G401.6 (cell line): ENCODE measurements at regions not wholly inside any gene's neighbourhood (a gene's known extent, or its start where the extent isn't known, plus 50 kb on each side); places are given as distances from the start of the nearest gene placed in this dataset.

Experiments
- FAIRE-seq: peaks from 2 replicates; lab custom pipeline; 2012; peaks lifted over from hg19 to GRCh38; lab: Jason Lieb, UNC

- no peak for FAIRE-seq
Measured at GRCh38 chr15:77753281-77753873, 120.7 kb upstream of the LINGO1 start.

GRCh38 chr15:77749998-77750540 is 117.4 kb upstream of the LINGO1 start:
- FAIRE-seq = no peak

GRCh38 chr15:77749236-77749997 is 116.7 kb upstream of the LINGO1 start:
- no peak for FAIRE-seq

- FAIRE-seq = no peak
Measured at GRCh38 chr15:77748078-77749064, 115.7 kb upstream of the LINGO1 start.

GRCh38 chr15:77747175-77748077 is 114.7 kb upstream of the LINGO1 start:
- no peak for FAIRE-seq

- FAIRE-seq = no peak
Measured at GRCh38 chr15:77746254-77747174, 113.8 kb upstream of the LINGO1 start.

GRCh38 chr15:77744398-77744797 is 111.7 kb upstream of the LINGO1 start:
- no peak for FAIRE-seq

GRCh38 chr15:77742570-77742969 is 109.9 kb upstream of the LINGO1 start:
- FAIRE-seq = no peak

- FAIRE-seq = no peak
Measured at GRCh38 chr15:77742127-77742526, 109.4 kb upstream of the LINGO1 start.

GRCh38 chr15:77741106-77741505 is 108.4 kb upstream of the LINGO1 start:
- no peak for FAIRE-seq

- FAIRE-seq = no peak
Measured at GRCh38 chr15:77739591-77740378, 107.1 kb upstream of the LINGO1 start.

GRCh38 chr15:77738441-77739302 is 106.0 kb upstream of the LINGO1 start:
- no peak for FAIRE-seq

GRCh38 chr15:77738038-77738370 is 105.3 kb upstream of the LINGO1 start:
- FAIRE-seq = no peak

- FAIRE-seq = no peak
Measured at GRCh38 chr15:77737238-77738037, 104.7 kb upstream of the LINGO1 start.

- no peak for FAIRE-seq
Measured at GRCh38 chr15:77734306-77734705, 101.6 kb upstream of the LINGO1 start.

- FAIRE-seq = no peak
Measured at GRCh38 chr15:77733579-77734300, 101.0 kb upstream of the LINGO1 start.
